D721Med (cell line): ENCODE measurements at regions not wholly inside any gene's neighbourhood (a gene's known extent, or its start where the extent isn't known, plus 50 kb on each side); places are given as distances from the start of the nearest gene placed in this dataset.

Experiments used
- DNase-seq: peaks from one replicate; pipeline ENCODE4 v3.0.0; 2011; ENCODE audit warnings: low spot score; ENCODE audit not compliant: insufficient read length
- FAIRE-seq: peaks from 2 replicates; lab custom pipeline; 2011; peaks lifted over from hg19 to GRCh38; lab: Jason Lieb, UNC
- CTCF ChIP-seq: IDR thresholded peaks from 2 replicates; pipeline ENCODE4 v1.5.1; 2012; ENCODE audit warnings: mild to moderate bottlenecking, control low read depth; ENCODE audit not compliant: insufficient read depth; ENCODE audit errors: missing control alignments

- no peak for TF ChIP-seq CTCF
- no peak for FAIRE-seq
These were observed 499.4 kb upstream of the ARGLU1 start for GRCh38 chr13:107067381-107067780.

DNA sequence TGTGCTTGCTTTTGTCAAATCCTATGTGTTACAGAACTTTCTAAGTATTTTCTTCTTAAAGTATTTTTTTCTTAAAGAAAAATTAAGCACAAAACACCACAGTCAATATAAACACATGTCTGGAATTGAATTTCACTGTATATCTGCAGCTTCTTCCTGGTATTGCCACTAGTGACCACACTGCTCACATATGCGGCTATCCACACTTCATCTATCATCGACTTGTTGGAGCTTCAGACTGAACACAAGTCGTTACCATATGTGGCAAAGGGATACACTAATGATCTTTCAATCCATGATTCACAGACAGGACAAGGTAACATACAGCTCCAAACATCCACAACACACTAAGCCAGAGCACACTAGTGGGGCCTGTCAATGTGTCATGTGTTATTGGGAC lies 498.4 kb upstream of the ARGLU1 start:
- TF ChIP-seq CTCF = no peak
- no peak for DNase-seq
- no peak for FAIRE-seq

More at GRCh38 chr13:107067381-107067780, 499.4 kb upstream of the ARGLU1 start:
- no peak for DNase-seq

DNA sequence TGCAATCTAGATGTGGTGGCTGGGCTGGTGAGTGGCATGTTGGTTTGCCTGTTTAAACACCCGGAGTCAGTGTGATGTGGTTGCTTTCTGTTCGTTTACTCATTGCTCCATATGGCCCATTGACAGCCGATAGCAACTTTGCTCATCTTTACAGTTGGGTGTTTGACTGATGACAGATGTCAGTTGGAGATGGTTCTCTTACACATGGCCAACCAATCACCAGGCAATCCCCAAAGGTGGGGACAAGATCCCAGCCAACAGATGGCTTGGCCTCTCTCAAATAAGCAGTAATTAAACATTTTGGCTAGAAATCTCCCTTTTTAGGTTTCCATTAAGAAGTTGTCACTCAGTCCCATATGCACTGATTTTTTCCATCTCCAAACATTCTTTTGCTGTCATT lies 497.1 kb upstream of the ARGLU1 start:
- TF ChIP-seq CTCF = no peak
- no peak for FAIRE-seq
- DNase-seq = no peak

DNA sequence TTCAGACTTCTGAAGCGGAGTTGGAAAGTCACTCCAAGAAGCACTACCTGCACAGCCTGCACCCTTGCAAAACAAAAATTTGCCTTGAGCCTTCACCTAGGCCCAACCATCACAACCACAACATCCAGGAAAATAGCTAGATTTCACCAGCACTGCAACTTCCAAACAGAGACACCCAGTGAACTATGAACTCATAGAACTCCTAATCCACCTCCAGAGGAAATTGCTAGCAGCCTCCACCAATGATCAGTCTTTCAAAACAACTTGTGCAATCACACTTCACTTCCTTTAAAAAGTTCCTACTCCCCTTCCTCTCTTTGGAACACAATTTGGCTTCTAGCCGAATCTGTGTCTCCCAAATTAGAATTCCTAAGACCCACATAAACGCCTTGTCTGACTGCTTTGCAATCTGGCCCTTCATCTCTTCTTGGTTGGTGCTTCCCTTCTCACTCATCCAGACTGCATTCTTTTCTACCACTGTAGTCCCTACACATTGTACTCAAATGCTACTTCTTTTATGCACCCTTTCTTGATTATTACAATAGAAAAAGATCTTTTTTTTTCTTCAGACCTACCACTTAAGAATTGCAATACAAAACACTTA lies 489.2 kb upstream of the ARGLU1 start:
- DNase-seq (no peak), FAIRE-seq (no peak)
- no peak for TF ChIP-seq CTCF

DNA sequence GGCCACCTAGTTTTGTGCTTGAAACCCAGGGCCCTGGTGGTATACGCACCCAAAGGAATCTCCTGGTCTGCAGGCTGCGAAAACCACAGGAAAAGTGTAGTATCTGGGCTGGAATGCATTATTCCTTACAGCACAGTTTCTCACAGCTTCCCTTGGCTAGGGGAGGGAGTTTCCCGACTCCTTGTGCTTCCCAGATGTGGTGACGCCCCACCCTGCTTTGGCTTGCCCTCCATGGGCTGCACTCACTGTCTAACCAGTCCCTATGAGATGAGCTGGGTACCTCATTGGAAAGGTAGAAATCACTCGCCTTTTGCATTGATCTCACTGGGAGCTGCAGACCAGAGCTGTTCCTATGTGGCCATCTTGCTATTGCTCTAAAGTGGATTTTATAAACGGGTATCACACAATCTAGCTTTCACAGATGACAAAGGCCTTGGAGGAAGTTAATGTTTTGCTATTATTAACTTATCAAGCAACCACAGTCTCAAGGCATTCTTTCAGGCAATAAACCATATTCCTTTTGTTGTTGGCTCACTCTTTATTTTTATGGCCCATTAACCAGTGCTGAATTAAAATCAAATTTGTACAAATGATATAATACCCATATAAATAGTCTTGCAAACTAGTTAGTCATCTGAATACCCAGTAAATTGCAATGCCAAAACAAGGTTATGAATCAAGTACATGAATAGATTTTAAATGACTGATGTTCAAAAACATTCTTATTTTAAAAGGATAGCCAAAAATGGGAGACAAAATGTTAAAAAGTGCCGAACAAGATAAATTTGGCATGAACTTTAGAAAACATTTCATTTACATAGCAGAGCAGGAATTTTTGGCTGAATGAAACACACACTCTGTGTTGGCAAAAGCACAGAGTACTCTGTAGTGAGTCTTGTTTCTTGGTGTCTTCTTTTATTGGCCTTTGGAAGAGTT lies 475.4 kb upstream of the ARGLU1 start:
- no peak for FAIRE-seq
- no peak for TF ChIP-seq CTCF

GRCh38 chr13:107035778-107036177 lies 467.8 kb upstream of the ARGLU1 start:
- DNase-seq (no peak), FAIRE-seq (no peak)
- TF ChIP-seq CTCF = no peak

More for the DNA sequence above, 475.4 kb upstream of the ARGLU1 start:
- DNase-seq = no peak
